SJCRH30 (cell line): ENCODE measurements at regions not wholly inside any gene's neighbourhood (a gene's known extent, or its start where the extent isn't known, plus 50 kb on each side); places are given as distances from the start of the nearest gene placed in this dataset.
"Not testable (repeated sequence)": the region's sequence is repeated elsewhere in the genome, so short reads cannot be mapped to it uniquely, and the experiment has no call there.

Experiments used
- DNase-seq, 2 experiments: peaks; one replicate each; pipeline ENCODE4 v3.0.0-alpha.2; 2015 to 2020
- H3K27ac ChIP-seq: fragments of 250-450 bp; sonication (Bioruptor Pico); 2 replicates; pipeline ENCODE4 v1.5.1; 2020; ENCODE audit warnings: mild to moderate bottlenecking, moderate library complexity
- H3K27me3 ChIP-seq: fragments of 250-450 bp; sonication (Bioruptor Pico); 2 replicates; pipeline ENCODE4 v1.5.1; 2020; ENCODE audit warnings: mild to moderate bottlenecking, moderate library complexity
- H3K36me3 ChIP-seq: fragments of 250-450 bp; sonication (Bioruptor Pico); 2 replicates; pipeline ENCODE4 v1.5.1; 2020; ENCODE audit warnings: mild to moderate bottlenecking, moderate library complexity
- H3K4me1 ChIP-seq: fragments of 250-450 bp; sonication (Bioruptor Pico); 2 replicates; pipeline ENCODE4 v1.5.1; 2020; ENCODE audit warnings: mild to moderate bottlenecking, moderate library complexity
- H3K4me3 ChIP-seq: fragments of 250-450 bp; sonication (Bioruptor Pico); 2 replicates; pipeline ENCODE4 v1.5.1; 2020; ENCODE audit warnings: mild to moderate bottlenecking, moderate library complexity
- H3K9me3 ChIP-seq: fragments of 250-450 bp; sonication (Bioruptor Pico); replicated peaks from 2 replicates; pipeline ENCODE4 v1.5.1; 2020; ENCODE audit warnings: mild to moderate bottlenecking, moderate library complexity

DNA sequence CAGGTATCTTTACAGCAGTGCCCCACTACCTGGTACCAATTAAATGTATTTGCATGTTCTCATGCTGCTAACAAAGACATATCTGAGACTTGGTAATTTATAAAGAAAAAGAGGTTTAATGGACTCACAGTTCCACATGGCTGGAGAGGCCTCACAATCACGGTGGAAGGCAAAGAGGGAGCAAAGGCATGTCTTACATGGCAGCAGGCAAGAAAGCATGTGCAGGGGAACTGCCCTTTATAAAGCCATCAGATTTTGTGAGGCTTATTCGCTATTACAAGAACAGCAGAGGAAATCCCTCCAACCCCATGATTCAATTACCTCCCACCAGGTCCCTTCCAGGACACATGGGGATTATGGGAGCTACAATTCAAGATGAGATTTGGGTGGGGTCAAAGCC, 512.1 kb upstream of the ADGRB3 start:
- not testable (repeated sequence) for H3K27me3 ChIP-seq, H3K36me3 ChIP-seq, H3K27ac ChIP-seq, DNase-seq, H3K9me3 ChIP-seq, H3K4me3 ChIP-seq, H3K4me1 ChIP-seq

DNA sequence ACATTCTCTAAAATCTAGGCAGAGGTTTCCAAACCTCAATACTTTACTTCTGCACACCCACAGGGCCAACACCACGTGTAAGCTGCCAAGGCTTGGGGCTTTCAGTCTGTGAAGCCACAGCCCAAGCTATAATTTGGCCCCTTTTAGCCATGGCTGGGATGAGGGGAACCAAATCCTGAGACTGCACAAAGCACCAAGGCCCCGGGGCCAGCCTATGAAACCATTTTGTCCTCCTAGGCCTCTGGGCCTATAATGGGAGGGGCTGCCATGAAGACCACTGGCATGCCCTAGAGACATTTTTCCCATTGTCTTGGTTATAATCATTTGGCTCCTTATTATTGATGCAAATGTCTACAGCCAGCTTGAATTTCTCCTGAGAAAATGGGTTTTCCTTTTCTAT, 513.0 kb upstream of the ADGRB3 start:
- DNase-seq: no peak
- H3K36me3 ChIP-seq: no peaks in the 10 kb centered on the region
- H3K27ac ChIP-seq: no peak overlapping the region
- H3K4me3 ChIP-seq: no peak overlapping the region
- H3K9me3 ChIP-seq: 0 out of 2 replicates have a peak, but pooled peaks cover 3% of the 10 kb centered on the region
- no peaks in the 10 kb centered on the region for H3K4me1 ChIP-seq
- H3K27me3 ChIP-seq: no peaks in the 10 kb centered on the region

DNA sequence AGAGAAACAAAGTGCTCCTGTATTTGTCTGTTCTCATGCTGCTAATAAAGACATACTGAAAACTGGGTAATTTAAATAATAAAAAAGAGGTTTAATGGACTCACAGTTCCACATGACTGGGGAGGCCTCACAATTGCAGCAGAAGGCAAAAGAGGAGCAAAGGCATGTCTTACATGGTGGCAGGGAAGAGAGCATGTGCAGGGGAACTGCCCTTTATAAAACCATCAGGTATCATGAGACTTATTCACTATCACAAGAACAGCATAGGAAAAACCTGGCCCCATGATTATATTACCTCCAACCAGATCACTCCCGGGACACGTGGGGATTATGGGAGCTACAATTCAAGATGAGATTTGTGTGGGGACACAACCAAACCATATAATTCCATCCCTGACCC, 514.1 kb upstream of the ADGRB3 start:
- not testable (repeated sequence) for H3K9me3 ChIP-seq, H3K4me1 ChIP-seq, DNase-seq, H3K27me3 ChIP-seq, H3K4me3 ChIP-seq, H3K27ac ChIP-seq, H3K36me3 ChIP-seq

DNA sequence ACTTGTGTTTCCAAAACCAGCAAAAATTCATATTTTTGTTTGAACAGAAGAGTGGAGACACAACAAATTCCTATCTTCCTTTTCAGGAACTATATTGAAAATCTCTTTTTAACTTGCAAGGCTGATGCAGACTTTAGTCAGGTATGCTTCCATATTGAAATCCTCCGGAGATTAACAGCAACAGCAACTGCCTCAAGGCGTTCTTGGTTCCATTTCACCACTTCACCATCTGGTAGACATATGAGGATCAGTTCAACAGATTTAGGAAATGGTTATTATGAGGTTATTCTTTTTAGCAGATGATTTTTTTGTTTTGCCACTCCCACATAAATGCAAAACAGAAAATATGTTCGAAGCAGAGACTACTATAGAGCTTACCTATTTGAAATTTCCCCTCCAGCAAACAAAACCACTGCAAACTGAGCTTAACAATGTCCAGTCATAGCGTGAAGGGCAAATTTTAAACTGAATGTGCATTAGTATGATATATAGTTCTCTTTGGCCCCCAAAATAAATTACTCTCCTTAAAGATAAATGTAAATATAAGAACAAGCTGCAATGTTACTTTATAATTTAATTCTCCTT, 520.5 kb upstream of the ADGRB3 start:
- DNase-seq: no peak
- H3K36me3 ChIP-seq: no peaks in the 10 kb centered on the region
- H3K4me1 ChIP-seq: no peaks in the 10 kb centered on the region
- H3K27me3 ChIP-seq: 0 out of 2 replicates have a peak, but pooled peaks cover 2% of the 10 kb centered on the region
- H3K9me3 ChIP-seq: no peaks in the 10 kb centered on the region
- no peak overlapping the region for H3K4me3 ChIP-seq
- no peak overlapping the region for H3K27ac ChIP-seq

DNA sequence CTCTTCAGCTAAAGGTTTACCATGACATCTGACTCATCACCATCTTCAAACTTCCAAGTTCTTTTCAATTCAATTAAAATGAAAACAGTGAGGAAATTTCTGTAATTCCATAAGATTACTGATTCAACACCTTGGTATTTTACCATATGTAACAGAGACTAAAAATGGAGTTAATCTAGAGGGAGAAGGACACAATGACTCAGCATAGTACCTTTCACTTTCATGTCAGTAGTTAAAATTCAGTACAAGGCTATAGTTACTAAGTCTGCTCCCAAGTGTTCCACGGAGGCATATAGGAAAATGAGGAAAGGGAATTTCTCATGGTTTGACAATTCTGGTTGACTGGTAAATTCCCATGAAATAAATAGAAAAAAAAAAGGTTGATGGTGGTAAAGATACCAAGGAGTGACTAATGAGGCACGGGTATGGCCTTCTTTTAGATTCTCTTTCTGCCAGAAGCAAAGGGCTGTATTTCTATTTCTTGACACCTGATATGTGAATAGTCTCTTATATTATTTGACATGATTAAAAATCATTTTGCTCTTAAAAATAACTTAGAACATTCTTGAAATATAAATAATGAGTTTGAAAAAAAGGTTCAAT, 526.7 kb upstream of the ADGRB3 start:
- H3K4me3 ChIP-seq: no peak overlapping the region
- H3K27ac ChIP-seq: no peak overlapping the region
- no peak for DNase-seq
- no peaks in the 10 kb centered on the region for H3K4me1 ChIP-seq
- no peaks in the 10 kb centered on the region for H3K9me3 ChIP-seq
- no peaks in the 10 kb centered on the region for H3K27me3 ChIP-seq
- H3K36me3 ChIP-seq: no peaks in the 10 kb centered on the region

DNA sequence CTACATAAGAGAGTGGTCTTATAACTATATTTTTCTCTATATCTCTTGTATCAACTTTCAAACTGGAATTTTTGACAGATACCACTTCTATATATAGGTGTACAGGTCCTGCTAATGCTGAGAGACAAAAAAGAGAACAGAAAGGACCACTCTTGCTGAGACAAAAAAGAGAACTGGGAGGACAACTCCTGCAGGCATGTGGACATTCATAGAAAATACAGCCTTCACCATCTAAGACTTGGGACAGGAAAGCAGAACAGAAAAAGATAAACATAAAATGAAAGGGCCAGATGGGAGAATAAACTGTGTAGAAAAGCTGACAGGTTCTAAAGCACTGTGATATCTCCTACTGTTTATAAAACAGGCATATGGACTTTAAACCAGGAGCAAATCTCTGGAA, 541.0 kb upstream of the ADGRB3 start:
- DNase-seq: no peak
- Histone ChIP-seq H3K27ac (no peak overlapping the region), H3K4me3 (no peak overlapping the region), H3K4me1 (no peaks in the 10 kb centered on the region), H3K9me3 (no peaks in the 10 kb centered on the region), H3K36me3 (no peaks in the 10 kb centered on the region), H3K27me3 (no peaks in the 10 kb centered on the region)

DNA sequence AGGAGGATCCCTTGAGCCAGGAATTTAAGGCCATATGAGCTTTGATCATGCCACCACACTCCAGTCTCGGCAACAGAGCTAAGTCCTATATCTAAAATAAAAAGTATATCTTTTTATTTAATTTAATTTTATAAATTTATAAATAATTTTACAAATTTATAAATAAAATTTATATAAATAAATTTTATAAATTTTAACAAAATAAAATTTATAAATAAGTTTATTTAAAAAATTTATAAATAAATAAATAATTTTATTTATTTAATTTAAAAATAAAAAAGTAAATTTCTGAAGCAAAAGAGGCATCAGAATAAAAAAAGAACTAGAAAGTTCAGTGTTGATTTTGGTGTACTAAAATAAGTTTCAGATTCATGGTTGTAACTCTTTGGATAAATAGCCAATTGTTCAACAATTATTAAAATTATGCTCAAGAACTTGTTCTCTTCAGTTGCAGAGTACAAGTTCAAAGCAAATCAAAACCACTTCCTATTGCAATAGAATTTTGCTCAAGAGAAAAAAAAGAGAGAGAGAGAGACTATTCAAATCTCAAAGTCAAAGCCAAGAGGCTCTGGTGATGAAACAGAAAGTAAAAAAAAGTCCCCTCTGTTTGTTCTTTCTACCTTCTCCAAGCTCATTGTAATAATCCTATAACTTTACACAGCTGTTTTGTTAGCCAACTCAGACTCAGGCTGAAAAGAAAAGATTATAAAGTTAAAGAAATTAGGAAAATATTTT, 547.5 kb upstream of the ADGRB3 start:
- H3K4me1 ChIP-seq: no peaks in the 10 kb centered on the region
- no peaks in the 10 kb centered on the region for H3K9me3 ChIP-seq
- H3K27me3 ChIP-seq: no peaks in the 10 kb centered on the region
- no peaks in the 10 kb centered on the region for H3K36me3 ChIP-seq
- DNase-seq: no peak
- H3K4me3 ChIP-seq: no peak overlapping the region
- H3K27ac ChIP-seq: no peak overlapping the region

DNA sequence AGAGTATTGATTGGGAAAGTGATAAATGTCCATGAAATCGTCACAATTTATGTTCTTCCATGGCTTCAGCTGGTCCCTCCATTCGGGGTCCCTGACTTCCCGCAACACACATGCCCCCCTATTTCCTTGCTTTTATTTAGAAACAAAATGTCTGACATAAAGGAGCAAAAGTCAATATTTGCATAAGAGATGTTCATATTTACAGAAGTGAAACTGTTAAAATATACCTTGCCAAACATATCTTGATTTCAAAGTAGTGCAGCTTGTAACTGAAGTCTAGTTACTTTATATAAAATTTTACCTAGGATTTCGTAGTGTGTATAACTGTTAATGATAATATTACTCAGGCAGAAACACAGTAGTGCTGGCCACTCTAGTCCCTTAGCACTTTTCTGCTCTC, 548.9 kb upstream of the ADGRB3 start:
- Histone ChIP-seq H3K27me3 (no peaks in the 10 kb centered on the region), H3K36me3 (no peaks in the 10 kb centered on the region), H3K27ac (no peak overlapping the region), H3K4me3 (no peak overlapping the region), H3K9me3 (no peaks in the 10 kb centered on the region), H3K4me1 (no peaks in the 10 kb centered on the region)
- DNase-seq: no peak

DNA sequence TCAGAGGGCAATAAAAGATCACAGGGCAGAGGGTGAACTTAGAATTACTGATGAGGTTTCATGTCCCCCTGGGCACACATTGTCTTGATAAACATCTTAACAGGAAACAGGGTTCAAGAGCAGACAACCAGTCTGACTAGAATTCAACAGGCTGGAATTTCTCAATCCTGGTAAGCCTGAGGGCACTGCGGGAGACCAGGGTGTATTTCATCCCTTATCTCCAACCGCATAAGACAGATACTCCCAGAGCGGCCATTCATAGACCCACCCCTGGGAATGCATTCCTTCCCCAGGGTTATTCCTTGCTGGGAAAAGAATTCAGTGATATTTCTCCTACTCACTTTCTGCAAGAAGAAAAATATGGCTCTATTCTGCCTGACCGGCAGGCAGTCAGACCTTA, 549.5 kb upstream of the ADGRB3 start:
- not testable (repeated sequence) for H3K27ac ChIP-seq, H3K27me3 ChIP-seq, H3K4me3 ChIP-seq, DNase-seq, H3K36me3 ChIP-seq, H3K9me3 ChIP-seq, H3K4me1 ChIP-seq

DNA sequence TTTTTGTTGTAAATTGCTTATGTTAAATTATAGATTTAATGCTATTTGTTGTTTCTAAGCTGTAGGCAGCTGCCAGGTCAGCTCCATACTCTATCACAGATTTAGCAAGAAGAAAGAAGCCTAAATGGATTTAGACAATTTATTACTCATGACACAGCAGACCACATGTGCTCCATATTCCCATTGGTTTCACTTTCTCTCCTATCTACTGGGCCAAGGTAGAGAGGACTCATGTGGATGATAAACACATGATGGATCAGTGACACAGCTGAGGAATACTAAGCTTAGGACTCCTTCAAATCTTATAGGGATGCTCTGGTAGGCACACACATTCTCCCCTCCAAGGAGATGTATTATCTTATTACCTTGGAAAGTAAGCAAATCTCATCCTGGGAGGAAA, 553.0 kb upstream of the ADGRB3 start:
- Histone ChIP-seq H3K9me3 (no peaks in the 10 kb centered on the region), H3K27me3 (no peaks in the 10 kb centered on the region), H3K27ac (no peak overlapping the region), H3K4me3 (no peak overlapping the region), H3K4me1 (no peaks in the 10 kb centered on the region), H3K36me3 (no peaks in the 10 kb centered on the region)
- DNase-seq: no peak

DNA sequence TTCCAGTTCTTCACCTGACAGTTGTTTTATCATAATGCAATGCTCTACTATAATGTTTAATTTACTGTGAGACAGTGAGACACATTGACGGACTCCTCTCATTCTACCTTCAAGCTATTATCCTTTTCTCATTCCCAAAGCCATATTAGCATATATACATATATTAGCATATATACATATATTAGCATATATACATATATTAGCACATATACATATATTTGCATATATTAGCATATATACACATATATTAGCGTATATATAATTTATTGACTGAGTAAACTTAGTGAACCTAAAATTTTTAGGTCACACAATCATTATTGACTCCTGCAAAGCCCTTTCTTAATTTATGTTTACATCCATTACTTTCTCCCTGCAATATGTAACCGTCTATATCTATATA, 555.0 kb upstream of the ADGRB3 start:
- Histone ChIP-seq H3K27ac (no peak overlapping the region), H3K9me3 (no peaks in the 10 kb centered on the region), H3K36me3 (no peaks in the 10 kb centered on the region), H3K27me3 (no peaks in the 10 kb centered on the region), H3K4me1 (no peaks in the 10 kb centered on the region), H3K4me3 (no peak overlapping the region)
- no peak for DNase-seq

DNA sequence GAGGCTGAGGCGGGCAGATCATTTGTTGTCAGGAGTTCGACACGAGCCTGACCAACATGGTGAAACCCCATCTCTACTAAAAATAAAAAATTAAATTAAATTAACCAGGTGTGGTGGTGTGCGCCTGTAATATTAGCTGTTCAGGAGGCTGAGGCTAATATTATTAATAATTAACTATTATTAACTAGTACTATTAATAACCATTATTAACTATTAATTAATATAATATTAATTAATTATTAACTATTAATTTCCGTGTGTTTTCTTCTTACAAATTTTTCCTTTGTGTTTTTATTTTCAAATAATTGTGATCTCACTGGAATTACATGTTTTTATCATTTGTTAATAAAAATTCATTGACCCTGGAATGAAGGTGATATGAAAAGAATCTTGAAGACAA, 557.4 kb upstream of the ADGRB3 start:
- no peak for DNase-seq
- no peak overlapping the region for H3K27ac ChIP-seq
- no peaks in the 10 kb centered on the region for H3K36me3 ChIP-seq
- no peaks in the 10 kb centered on the region for H3K27me3 ChIP-seq
- H3K4me1 ChIP-seq: no peaks in the 10 kb centered on the region
- H3K4me3 ChIP-seq: no peak overlapping the region
- H3K9me3 ChIP-seq: no peaks in the 10 kb centered on the region

DNA sequence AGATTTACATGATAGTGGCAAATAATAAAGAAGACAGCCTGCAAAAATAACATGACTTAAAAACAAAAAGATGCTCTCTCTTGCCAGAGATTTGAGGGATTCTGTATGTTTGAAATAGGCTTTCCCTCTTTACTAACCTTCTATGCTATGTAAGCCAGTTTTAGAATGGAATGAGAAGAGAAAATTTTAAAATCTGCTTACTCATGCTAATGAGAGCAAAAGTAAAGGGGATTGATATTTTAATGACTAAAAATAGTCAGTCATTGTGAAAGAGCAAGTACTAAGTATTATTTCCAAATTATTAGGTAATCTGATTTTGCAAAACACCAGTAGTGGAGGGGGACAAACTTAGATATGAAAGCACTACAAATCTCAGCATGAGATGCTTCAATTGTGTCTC, 563.3 kb upstream of the ADGRB3 start:
- Histone ChIP-seq H3K4me3 (no peak overlapping the region), H3K27me3 (no peaks in the 10 kb centered on the region), H3K9me3 (no peaks in the 10 kb centered on the region), H3K4me1 (no peaks in the 10 kb centered on the region), H3K27ac (no peak overlapping the region), H3K36me3 (no peaks in the 10 kb centered on the region)
- no peak for DNase-seq

DNA sequence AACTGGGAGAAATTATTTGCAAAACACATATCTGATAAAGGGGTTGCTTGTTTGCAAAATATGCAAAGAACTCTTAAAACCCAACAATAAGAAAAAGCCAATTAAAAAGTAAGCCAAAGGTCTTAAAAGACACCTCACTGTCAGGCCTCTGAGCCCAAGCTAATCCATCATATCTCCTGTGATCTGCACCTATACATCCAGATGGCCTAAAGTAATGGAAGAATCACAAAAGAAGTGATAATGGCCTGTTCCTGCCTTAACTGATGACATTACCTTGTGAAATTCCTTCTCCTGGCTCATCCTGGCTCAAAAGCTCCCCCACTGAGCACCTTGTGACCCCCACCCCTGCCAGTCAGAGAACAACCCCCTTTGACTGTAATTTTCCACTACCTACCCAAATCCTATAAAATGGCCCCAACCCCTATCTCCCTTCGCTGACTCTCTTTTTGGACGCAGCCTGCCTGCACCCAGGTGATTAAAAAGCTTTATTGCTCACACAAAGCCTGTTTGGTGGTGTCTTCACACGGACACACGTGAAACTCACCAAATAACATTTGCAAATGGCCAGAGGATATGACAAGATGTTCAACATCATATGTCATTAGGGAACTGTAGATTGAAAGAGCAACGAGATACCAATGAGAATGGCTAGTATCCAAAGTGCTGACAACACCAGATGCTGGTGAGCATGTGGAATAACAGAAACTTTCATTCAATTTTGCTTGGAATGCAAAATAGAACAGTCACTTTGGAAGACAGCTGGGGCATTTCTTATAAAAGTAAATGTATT, 565.0 kb upstream of the ADGRB3 start:
- H3K4me3 ChIP-seq: no peak overlapping the region
- H3K4me1 ChIP-seq: no peaks in the 10 kb centered on the region
- DNase-seq: no peak

DNA sequence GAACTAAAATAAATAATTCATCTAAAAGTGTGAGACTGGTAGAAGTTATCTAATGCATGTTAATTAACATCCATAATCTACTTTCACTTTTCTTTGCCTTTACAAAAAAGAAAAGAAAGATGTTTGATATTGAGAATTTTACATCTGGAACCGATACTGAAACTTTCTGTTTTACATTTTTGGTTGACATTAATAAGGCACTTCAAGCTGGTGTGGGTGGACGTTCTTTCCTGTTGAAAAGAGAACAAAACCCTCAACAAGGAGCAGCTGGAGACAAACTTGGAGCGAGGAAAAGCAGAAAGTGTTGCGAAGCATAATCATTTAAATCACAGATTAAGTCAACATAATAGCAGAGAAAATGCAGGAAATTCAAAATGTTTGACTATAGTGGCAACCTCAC, 575.2 kb upstream of the ADGRB3 start:
- Histone ChIP-seq H3K27ac (no peak overlapping the region), H3K27me3 (no peaks in the 10 kb centered on the region), H3K4me3 (no peak overlapping the region), H3K4me1 (no peaks in the 10 kb centered on the region), H3K36me3 (no peaks in the 10 kb centered on the region), H3K9me3 (no peaks in the 10 kb centered on the region)
- no peak for DNase-seq

More for the DNA sequence above, 565.0 kb upstream of the ADGRB3 start:
- Histone ChIP-seq H3K36me3 (no peaks in the 10 kb centered on the region), H3K27ac (no peak overlapping the region), H3K9me3 (no peaks in the 10 kb centered on the region), H3K27me3 (no peaks in the 10 kb centered on the region)
